ENCODE measurements at regions not wholly inside any gene's neighbourhood (a gene's known extent, or its start where the extent isn't known, plus 50 kb on each side); places are given as distances from the start of the nearest gene placed in this dataset.

DNA sequence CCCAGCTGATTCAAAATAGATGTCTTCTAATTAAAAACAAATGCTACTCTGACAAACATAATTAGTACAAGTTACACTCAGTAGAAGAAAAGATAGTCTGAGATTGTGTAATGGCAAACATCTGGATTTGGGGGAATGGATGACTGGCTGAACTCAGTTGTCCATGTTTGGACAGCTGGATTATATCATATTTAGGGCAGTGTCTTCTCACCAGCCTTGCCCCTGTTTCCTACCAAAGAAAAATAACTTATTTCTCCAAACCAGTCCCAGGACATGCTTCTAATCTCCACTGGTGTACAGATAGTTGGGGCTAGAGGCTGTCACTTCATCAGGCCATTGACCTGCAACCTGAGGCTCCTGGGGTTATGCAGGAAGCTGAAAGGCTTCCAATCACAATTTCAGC, 237.3 kb downstream of the USP46 start:
- no peak for TF ChIP-seq POLR2AphosphoS5 (IDR thresholded peaks at IDR 0.05; ENCODE audit: low read depth, low read length)
- TF ChIP-seq, protein P1, sequence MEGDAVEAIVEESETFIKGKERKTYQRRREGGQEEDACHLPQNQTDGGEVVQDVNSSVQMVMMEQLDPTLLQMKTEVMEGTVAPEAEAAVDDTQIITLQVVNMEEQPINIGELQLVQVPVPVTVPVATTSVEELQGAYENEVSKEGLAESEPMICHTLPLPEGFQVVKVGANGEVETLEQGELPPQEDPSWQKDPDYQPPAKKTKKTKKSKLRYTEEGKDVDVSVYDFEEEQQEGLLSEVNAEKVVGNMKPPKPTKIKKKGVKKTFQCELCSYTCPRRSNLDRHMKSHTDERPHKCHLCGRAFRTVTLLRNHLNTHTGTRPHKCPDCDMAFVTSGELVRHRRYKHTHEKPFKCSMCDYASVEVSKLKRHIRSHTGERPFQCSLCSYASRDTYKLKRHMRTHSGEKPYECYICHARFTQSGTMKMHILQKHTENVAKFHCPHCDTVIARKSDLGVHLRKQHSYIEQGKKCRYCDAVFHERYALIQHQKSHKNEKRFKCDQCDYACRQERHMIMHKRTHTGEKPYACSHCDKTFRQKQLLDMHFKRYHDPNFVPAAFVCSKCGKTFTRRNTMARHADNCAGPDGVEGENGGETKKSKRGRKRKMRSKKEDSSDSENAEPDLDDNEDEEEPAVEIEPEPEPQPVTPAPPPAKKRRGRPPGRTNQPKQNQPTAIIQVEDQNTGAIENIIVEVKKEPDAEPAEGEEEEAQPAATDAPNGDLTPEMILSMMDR (IDR thresholded peaks at IDR 0.05 in 2 of 3, conservative IDR thresholded peaks at IDR 0.05 in 1 of 3; ENCODE audit: borderline replicate concordance in 1 of 3, insufficient read depth in 1 of 3, low read depth in 2 of 3, low read length in 2 of 3) = no peak
- no peak for TF ChIP-seq POLR2A (IDR thresholded peaks at IDR 0.05; ENCODE audit: borderline replicate concordance, extremely low read depth, insufficient read depth, insufficient read length)
- TF ChIP-seq JUND (IDR thresholded peaks at IDR 0.05) = no peak
- no peak for TF ChIP-seq EZH2 (IDR thresholded peaks at IDR 0.05)
- no peak for TF ChIP-seq ZNF274 (IDR thresholded peaks at IDR 0.05; ENCODE audit: low read depth, low read length)
- TF ChIP-seq, protein P2, sequence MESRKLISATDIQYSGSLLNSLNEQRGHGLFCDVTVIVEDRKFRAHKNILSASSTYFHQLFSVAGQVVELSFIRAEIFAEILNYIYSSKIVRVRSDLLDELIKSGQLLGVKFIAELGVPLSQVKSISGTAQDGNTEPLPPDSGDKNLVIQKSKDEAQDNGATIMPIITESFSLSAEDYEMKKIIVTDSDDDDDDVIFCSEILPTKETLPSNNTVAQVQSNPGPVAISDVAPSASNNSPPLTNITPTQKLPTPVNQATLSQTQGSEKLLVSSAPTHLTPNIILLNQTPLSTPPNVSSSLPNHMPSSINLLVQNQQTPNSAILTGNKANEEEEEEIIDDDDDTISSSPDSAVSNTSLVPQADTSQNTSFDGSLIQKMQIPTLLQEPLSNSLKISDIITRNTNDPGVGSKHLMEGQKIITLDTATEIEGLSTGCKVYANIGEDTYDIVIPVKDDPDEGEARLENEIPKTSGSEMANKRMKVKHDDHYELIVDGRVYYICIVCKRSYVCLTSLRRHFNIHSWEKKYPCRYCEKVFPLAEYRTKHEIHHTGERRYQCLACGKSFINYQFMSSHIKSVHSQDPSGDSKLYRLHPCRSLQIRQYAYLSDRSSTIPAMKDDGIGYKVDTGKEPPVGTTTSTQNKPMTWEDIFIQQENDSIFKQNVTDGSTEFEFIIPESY (IDR thresholded peaks at IDR 0.05; ENCODE audit: extremely low read depth, insufficient replicate concordance, low read length) = no peak
- TF ChIP-seq TCF7L2 (IDR thresholded peaks at IDR 0.05; ENCODE audit: borderline replicate concordance, extremely low read depth, insufficient read depth, insufficient read length) = no peak
- no peak for TF ChIP-seq SP1 (IDR thresholded peaks at IDR 0.05; ENCODE audit: low read depth)
- TF ChIP-seq CEBPB (IDR thresholded peaks at IDR 0.05; ENCODE audit: low read depth) = no peak
- TF ChIP-seq, protein P3, sequence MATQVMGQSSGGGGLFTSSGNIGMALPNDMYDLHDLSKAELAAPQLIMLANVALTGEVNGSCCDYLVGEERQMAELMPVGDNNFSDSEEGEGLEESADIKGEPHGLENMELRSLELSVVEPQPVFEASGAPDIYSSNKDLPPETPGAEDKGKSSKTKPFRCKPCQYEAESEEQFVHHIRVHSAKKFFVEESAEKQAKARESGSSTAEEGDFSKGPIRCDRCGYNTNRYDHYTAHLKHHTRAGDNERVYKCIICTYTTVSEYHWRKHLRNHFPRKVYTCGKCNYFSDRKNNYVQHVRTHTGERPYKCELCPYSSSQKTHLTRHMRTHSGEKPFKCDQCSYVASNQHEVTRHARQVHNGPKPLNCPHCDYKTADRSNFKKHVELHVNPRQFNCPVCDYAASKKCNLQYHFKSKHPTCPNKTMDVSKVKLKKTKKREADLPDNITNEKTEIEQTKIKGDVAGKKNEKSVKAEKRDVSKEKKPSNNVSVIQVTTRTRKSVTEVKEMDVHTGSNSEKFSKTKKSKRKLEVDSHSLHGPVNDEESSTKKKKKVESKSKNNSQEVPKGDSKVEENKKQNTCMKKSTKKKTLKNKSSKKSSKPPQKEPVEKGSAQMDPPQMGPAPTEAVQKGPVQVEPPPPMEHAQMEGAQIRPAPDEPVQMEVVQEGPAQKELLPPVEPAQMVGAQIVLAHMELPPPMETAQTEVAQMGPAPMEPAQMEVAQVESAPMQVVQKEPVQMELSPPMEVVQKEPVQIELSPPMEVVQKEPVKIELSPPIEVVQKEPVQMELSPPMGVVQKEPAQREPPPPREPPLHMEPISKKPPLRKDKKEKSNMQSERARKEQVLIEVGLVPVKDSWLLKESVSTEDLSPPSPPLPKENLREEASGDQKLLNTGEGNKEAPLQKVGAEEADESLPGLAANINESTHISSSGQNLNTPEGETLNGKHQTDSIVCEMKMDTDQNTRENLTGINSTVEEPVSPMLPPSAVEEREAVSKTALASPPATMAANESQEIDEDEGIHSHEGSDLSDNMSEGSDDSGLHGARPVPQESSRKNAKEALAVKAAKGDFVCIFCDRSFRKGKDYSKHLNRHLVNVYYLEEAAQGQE (IDR thresholded peaks at IDR 0.05; ENCODE audit: low read depth) = no peak
- TF ChIP-seq EZH2phosphoT487 (IDR thresholded peaks at IDR 0.05; ENCODE audit: borderline replicate concordance) = no peak
- TF ChIP-seq, protein P4, sequence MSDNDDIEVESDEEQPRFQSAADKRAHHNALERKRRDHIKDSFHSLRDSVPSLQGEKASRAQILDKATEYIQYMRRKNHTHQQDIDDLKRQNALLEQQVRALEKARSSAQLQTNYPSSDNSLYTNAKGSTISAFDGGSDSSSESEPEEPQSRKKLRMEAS (IDR thresholded peaks at IDR 0.05) = no peak
